Suprapubic skin (tissue), 3 donors: ENCODE measurements at regions not wholly inside any gene's neighbourhood (a gene's known extent, or its start where the extent isn't known, plus 50 kb on each side); places are given as distances from the start of the nearest gene placed in this dataset.

Experiments used
- CTCF ChIP-seq, 2 donors: fragments of 200-600 bp in 1 of 2; fragments of 450-650 bp in 1 of 2; sonication (generic) in 1 of 2; IDR thresholded peaks; one replicate each; pipeline ENCODE4 v1.5.1; 2016 to 2019; ENCODE audit warnings: antibody characterized with exemption in 2 of 2, mild to moderate bottlenecking in 1 of 2, moderate library complexity in 1 of 2
- EP300 ChIP-seq: sonication (generic); formaldehyde crosslinking; IDR thresholded peaks from one replicate; pipeline ENCODE4 v1.6.1; 2017; ENCODE audit warnings: antibody characterized with exemption
- POLR2A ChIP-seq, 2 donors: fragments of 450-650 bp; IDR thresholded peaks; one replicate each; pipeline ENCODE4 v1.6.1; 2017; ENCODE audit warnings: antibody characterized with exemption in 2 of 2, mild to moderate bottlenecking in 2 of 2, moderate library complexity in 2 of 2

GRCh38 chr5:38078161-38078560 lies 180.2 kb upstream of the EGFLAM start:
- TF ChIP-seq EP300 (no peak), CTCF (IDR thresholded peaks at IDR 0.05) (no peak), POLR2A (IDR thresholded peaks at IDR 0.05) (no peak)
